Heart left ventricle (tissue), 16 donors: ENCODE measurements at regions not wholly inside any gene's neighbourhood (a gene's known extent, or its start where the extent isn't known, plus 50 kb on each side); places are given as distances from the start of the nearest gene placed in this dataset.

Source experiments
- ATAC-seq, 4 donors: fragments of 200-7000 bp; cut with Tn5 transposase; one replicate each; pipeline ENCODE4 v1.9.1; 2020 to 2022; ENCODE audit warnings: moderate library complexity in 4 of 4, mild to moderate bottlenecking in 3 of 4, moderate number of reproducible peaks in 1 of 4
- DNase-seq, 5 donors: peaks; one replicate each; pipeline ENCODE4 v3.0.0-alpha.2; 2020
- H3K27ac ChIP-seq, 12 donors: fragments of 200-600 bp; sonication (generic) in 4 of 12; one replicate each; pipeline versions ENCODE4 v1.5.0 to v1.8.0; 2016 to 2022; ENCODE audit warnings: mild to moderate bottlenecking in 2 of 12
- H3K27me3 ChIP-seq, 9 donors: fragments of 200-600 bp; sonication (generic) in 2 of 9; one replicate each; pipeline versions ENCODE4 v1.5.1 to v1.8.0; 2016 to 2022; ENCODE audit warnings: mild to moderate bottlenecking in 3 of 9
- H3K36me3 ChIP-seq, 9 donors: fragments of 200-600 bp; sonication (generic) in 2 of 9; one replicate each; pipeline versions ENCODE4 v1.5.0 to v1.8.0; 2018 to 2022; ENCODE audit warnings: mild to moderate bottlenecking in 2 of 9
- H3K4me1 ChIP-seq, 12 donors: fragments of 200-600 bp; sonication (generic) in 4 of 12; one replicate each; pipeline versions ENCODE4 v1.5.0 to v1.8.0; 2016 to 2022; ENCODE audit warnings: mild to moderate bottlenecking in 3 of 12
- H3K4me3 ChIP-seq, 12 donors: fragments of 200-600 bp; sonication (generic) in 4 of 12; one replicate each; pipeline versions ENCODE4 v1.5.0 to v1.8.0; 2017 to 2022; ENCODE audit warnings: mild to moderate bottlenecking in 9 of 12, moderate library complexity in 4 of 12
- H3K9me3 ChIP-seq, 12 donors: fragments of 200-600 bp; sonication (generic) in 4 of 12; one replicate each; pipeline versions ENCODE4 v1.5.0 to v1.8.0; 2016 to 2022; ENCODE audit warnings: mild to moderate bottlenecking in 1 of 12
- CTCF ChIP-seq, 12 donors: fragments of 200-600 bp; sonication (generic) in 4 of 12; IDR thresholded peaks; one replicate each; pipeline versions ENCODE4 v1.5.0 to v1.8.0; 2018 to 2022; ENCODE audit warnings: antibody characterized with exemption in 12 of 12, mild to moderate bottlenecking in 5 of 12
- POLR2A ChIP-seq, 2 donors: fragments of 450-650 bp; IDR thresholded peaks; one replicate each; pipeline ENCODE4 v1.6.1; 2017; ENCODE audit warnings: antibody characterized with exemption in 2 of 2, mild to moderate bottlenecking in 2 of 2, moderate library complexity in 2 of 2
- WGBS, 4 donors: extraction: QIAGEN DNeasy Blood & Tissue Kit in 2 of 4; methylation state at CpG; one replicate each; pipeline versions ENCODE4 v1.1.5 to v1.1.7; 2013 to 2018; 5-methylcytosine and 5-hydroxymethylcytosine counted together
- intact Hi-C, 10 donors: fragments of 100-400 bp; cut with DNase I; formaldehyde crosslinking; loops; one replicate each; pipeline versions ENCODE4 v1.11.1 to v1.14.2; 2022
- donor health status: ischemic (EF 13 %, LVEDD 7.1; RV severe dilation, severe dysfunction).
- donor health status: healthy with polysubstance abuse.
- donor health status: DM: no; HTN: yes; CAD: no.
- donor health status: DM: no; HTN: no; CAD: no.
- donor health status: ischemic (EF 25% LVEDD 6.9; RV normal size, moderate dysfunction).
- donor health status: ischemic (EF 25% LVEDD 5.7; RV mildly dilated, moderate dysfunction).
- donor health status: healthy.
- donor health status: DM: yes; HTN: yes; CAD: no.
- donor health status: ischemic (EF 35%, LVEDD 5.7; RV mildly dilated, moderate dysfunction).
- donor health status: nonischemic (EF 11% LVEDD 7.7; RV severe dilation, severe dysfunction).
- donor health status: DM: yes; HTN: yes; CAD: no.
- donor health status: PGD.
- donor health status: ischemic (EF 29% LVEDD 5.4; RV normal size, mild dysfunction).
- donor health status: nonischemic (EF 23%, LVEDD 6.1; RV moderate dilation, normal function).

GRCh38 chr3:30954426-30954825 lies 60.0 kb upstream of the GADL1 start:
- 79 to 87% (median 81%) methylated on average over 1 of the region's 1 CpG for WGBS, 4 donors
- no peaks in the 10 kb centered on the region for H3K27me3 ChIP-seq
- intact Hi-C loops: no loop called here
- no peaks in the 10 kb centered on the region for H3K4me1 ChIP-seq
- ATAC-seq: no peak
- TF ChIP-seq POLR2A (IDR thresholded peaks at IDR 0.05) (no peak), CTCF (IDR thresholded peaks at IDR 0.05) (no peak)
- H3K27ac ChIP-seq: no peak overlapping the region
- H3K9me3 ChIP-seq: peaks cover 0 to 15% (median 7%) of the 10 kb centered on the region in 12 donors
- no peak overlapping the region for H3K4me3 ChIP-seq
- no peaks in the 10 kb centered on the region for H3K36me3 ChIP-seq
- no peak for DNase-seq

GRCh38 chr3:30962084-30962483 lies 67.6 kb upstream of the GADL1 start:
- no peak overlapping the region for H3K4me3 ChIP-seq

DNA sequence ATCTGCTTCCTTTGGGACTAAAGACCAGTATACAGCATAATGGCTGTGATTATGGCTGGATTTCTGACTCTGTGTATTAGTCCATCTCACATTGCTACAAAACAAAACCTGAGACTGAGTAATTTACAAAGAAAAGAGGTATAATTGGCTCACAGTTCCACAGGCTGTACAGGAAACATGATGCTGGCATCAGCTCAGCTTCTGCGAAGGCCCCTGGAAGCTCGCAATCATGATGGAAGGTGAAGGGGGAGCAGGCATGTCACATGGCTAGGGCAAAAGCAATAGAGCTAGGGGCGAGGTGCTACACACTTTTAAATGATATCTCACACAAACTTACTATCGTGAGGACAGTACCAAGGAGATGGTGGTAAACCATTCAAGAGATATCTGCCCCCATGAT lies 68.0 kb upstream of the GADL1 start:
- ATAC-seq: no peak
- Histone ChIP-seq H3K27ac (no peak overlapping the region), H3K9me3 (peaks cover 0 to 16% (median 7%) of the 10 kb centered on the region in 12 donors), H3K36me3 (no peaks in the 10 kb centered on the region), H3K4me3 (no peak overlapping the region), H3K4me1 (no peaks in the 10 kb centered on the region), H3K27me3 (peaks cover 0 to 5% (median 0%) of the 10 kb centered on the region in 9 donors)
- TF ChIP-seq CTCF (IDR thresholded peaks at IDR 0.05): no peak
- no peak for TF ChIP-seq POLR2A (IDR thresholded peaks at IDR 0.05)
- intact Hi-C loops: no loop called here
- WGBS, 4 donors: 83 to 90% (median 88%) methylated on average over 4 of the region's 4 CpGs
- DNase-seq: no peak

More at GRCh38 chr3:30962084-30962483, 67.6 kb upstream of the GADL1 start:
- Histone ChIP-seq H3K4me1 (no peaks in the 10 kb centered on the region), H3K36me3 (no peaks in the 10 kb centered on the region), H3K9me3 (peaks cover 0 to 16% (median 7%) of the 10 kb centered on the region in 12 donors), H3K27me3 (peaks cover 0 to 5% (median 0%) of the 10 kb centered on the region in 9 donors), H3K27ac (no peak overlapping the region)
- no peak for ATAC-seq
- TF ChIP-seq POLR2A (IDR thresholded peaks at IDR 0.05) (no peak), CTCF (IDR thresholded peaks at IDR 0.05) (no peak)
- WGBS, 4 donors: 72 to 94% (median 85%) methylated on average over 2 of the region's 2 CpGs
- DNase-seq: no peak
- intact Hi-C loops: no loop called here

- no peak for TF ChIP-seq CTCF (IDR thresholded peaks at IDR 0.05)
- TF ChIP-seq POLR2A (IDR thresholded peaks at IDR 0.05): no peak
- ATAC-seq (no peak), DNase-seq (no peak)
- no peaks in the 10 kb centered on the region for H3K4me1 ChIP-seq
- peaks cover 0 to 12% (median 7%) of the 10 kb centered on the region in 12 donors for H3K9me3 ChIP-seq
- intact Hi-C loops: no loop called here
- no peak overlapping the region for H3K4me3 ChIP-seq
- no peaks in the 10 kb centered on the region for H3K36me3 ChIP-seq
- H3K27me3 ChIP-seq: peaks cover 0 to 5% (median 0%) of the 10 kb centered on the region in 9 donors
- H3K27ac ChIP-seq: no peak overlapping the region
Observed at GRCh38 chr3:30963223-30963722, 68.8 kb upstream of the GADL1 start.
